Erythroblast (primary cell): ENCODE measurements at regions not wholly inside any gene's neighbourhood (a gene's known extent, or its start where the extent isn't known, plus 50 kb on each side); places are given as distances from the start of the nearest gene placed in this dataset.
"Not testable (repeated sequence)": the region's sequence is repeated elsewhere in the genome, so short reads cannot be mapped to it uniquely, and the experiment has no call there.

Source experiments
- DNase-seq, 2 experiments: peaks; one replicate each; lab custom pipeline; 2025; lab: John Stamatoyannopoulos, UW
- GATA1 ChIP-seq: IDR thresholded peaks from 2 replicates; pipeline ENCODE4 v1.6.1; 2011; ENCODE audit warnings: low read depth, mild to moderate bottlenecking, control low read depth, low read length, moderate library complexity
- POLR2A ChIP-seq: IDR thresholded peaks from 2 replicates; pipeline ENCODE4 v1.6.1; 2011; ENCODE audit warnings: mild to moderate bottlenecking, low read length

DNA sequence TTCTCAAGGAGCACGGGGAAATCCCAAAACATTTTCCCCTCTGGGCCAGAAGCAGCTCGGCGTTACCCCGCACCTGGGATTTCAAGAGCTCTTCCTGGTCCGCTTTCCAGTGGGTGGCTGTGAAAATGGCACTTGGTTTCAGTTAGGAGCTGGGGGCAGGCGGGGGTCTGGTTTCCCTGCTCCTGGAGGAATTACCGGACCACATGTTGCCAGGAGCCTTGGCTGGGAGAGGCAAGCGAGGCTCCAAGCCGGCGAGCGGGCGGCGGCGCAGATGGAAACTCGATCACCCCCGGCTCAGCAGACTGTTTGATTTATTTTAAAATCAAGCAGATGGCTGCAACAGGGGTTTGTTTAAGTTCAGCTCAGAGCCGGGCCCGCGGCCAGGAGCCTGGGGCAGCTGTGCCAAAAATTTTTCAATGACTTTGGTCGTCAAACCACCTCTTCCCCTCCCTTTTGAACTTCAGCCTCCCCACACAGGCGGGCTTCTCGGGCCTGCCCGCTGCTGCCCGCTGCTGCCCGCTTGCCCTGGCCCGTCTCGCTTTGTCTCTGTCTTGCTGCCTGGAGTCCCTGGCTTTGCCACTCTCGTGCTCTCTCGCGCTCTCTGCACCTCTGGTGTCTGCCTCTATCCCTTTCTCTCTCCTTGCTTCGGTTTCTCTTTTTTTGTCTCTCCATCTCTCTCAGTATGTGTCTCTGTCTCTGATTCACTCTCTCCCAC lies 108.0 kb upstream of the CIBAR2 start:
- TF ChIP-seq POLR2A: no peak
- TF ChIP-seq GATA1: no peak
- DNase-seq: no peak

DNA sequence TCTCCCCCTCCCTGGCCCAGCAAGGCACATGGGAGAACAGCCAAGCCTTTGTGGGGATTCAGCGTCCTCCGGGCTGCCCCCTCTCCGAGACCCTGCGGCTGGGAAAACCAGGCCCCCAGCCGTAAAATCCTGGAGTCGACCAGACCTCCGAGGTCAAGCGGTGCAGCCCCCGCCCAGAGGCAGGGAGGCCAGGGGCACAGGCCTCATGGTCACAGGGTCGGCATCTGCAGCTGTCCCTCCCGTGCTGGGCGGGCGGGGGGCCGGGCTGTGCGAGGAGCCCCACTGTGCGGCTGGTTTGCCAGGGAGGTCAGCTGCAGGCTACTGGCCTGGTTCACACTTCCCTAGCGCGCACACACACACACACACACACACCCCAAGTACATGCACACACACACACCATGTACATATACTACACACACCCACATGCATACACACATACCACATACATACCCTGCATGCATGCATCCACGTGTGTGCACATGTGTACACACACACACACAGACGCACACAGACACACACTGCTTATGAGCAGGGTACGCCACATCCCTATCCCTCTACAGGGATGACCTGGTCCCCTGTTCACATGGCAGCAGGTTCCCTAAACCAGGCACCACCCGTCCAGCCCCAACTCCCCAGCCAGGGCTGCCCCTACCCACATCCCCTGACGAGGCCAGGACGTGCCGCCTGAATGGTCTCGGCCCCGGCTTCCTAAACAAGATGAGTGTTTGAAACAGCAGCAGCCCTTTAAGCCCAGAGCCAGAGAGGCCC lies 108.9 kb upstream of the CIBAR2 start:
- DNase-seq: no peak

DNA sequence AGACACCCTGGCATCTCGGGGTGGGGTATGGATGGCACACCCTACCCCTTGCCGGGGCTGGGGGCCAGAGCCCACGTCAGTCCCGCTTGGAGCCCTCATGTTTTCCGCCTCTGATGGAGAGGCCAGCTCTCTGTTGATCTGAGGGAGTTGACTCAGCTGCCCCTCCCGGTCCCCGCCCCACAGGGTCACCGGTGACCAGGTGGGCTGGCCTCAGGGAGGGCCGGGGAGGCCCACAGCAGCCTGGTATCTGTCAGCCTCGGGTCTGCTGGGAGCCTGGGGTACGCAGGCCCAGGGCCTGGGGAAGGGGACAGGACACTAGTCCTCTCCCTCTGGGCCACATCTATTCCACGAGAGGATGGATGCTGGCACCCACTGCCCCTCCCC lies 109.5 kb upstream of the CIBAR2 start:
- no peak for DNase-seq
- TF ChIP-seq GATA1: no peak
- no peak for TF ChIP-seq POLR2A

More for the DNA sequence above, 108.9 kb upstream of the CIBAR2 start:
- TF ChIP-seq GATA1 (no peak), POLR2A (no peak)

DNA sequence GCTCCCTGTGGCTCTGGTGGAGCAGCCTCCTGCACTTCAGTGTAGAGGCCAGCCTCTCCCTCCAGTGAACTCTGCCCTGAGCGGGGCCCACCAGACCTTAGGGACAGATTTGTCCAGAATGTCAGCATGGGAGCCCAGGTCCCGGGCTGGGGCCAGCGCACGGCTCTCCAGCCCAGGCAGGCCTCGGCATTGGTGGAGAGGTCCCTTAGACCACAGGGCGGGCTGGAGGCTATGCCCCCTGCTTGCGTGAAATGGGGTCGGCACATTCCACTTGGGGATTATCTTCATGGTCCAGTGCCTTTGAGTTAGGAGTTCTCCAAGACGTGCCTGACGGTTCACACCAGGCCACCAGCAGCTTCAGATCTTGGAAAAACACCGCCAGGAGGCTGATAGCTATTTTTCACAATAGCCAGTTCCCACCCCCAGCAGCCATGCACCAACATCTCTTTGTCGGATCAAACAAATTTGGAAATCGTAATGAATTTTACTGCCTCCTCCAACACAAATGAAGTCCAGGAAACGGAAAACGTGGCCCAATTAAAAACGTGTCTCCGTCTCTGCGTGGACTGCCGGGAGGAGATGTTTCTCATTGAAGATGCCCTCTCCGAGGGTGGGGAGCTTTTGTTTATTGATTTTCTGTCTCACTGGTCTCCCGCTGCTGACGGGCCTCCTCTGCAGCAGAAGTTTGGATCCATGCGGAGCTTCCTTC lies 110.0 kb upstream of the CIBAR2 start:
- no peak for DNase-seq
- TF ChIP-seq POLR2A: no peak
- no peak for TF ChIP-seq GATA1

DNA sequence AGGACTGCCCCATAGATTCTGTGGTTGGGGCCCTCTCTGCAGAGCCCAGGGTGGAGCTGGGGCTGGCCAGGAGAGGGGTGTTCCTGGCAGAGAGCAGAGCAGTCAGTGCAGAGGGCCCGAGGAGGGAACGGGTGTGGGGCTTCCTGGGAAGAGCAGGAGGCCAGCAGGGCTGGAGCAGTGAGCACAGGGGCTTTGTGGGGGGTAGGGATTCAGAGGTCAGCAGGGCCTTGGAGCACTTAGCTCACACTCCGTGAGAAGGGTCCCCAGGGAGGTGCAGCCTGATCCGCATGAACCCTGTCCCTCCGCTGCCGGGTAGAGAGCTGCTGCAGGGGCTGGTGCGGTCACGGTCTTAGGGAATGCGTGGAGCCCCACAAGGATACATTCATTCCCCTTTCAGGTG lies 113.0 kb upstream of the CIBAR2 start:
- TF ChIP-seq POLR2A (no peak), GATA1 (no peak)
- no peak for DNase-seq

DNA sequence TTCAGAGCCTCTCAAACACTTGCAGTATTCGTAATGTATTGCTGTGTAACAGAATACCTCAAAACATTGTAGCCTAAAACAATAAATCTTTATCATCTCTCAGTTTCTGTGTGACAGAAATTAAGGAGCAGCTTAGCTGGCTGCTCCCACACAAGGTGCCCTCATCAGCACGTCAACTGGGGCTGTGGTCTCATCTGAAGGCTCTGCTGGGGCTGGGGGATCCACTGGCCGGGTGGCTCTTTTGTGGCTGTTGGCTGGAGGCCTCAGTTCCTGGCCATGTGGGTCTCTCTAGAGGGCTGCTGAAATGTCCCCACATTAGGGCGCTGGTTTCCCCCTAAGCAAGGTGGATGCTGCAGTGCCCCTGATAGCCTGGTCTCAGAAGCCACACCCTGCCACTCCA lies 113.4 kb upstream of the CIBAR2 start:
- TF ChIP-seq POLR2A: no peak
- no peak for TF ChIP-seq GATA1
- DNase-seq: no peak

DNA sequence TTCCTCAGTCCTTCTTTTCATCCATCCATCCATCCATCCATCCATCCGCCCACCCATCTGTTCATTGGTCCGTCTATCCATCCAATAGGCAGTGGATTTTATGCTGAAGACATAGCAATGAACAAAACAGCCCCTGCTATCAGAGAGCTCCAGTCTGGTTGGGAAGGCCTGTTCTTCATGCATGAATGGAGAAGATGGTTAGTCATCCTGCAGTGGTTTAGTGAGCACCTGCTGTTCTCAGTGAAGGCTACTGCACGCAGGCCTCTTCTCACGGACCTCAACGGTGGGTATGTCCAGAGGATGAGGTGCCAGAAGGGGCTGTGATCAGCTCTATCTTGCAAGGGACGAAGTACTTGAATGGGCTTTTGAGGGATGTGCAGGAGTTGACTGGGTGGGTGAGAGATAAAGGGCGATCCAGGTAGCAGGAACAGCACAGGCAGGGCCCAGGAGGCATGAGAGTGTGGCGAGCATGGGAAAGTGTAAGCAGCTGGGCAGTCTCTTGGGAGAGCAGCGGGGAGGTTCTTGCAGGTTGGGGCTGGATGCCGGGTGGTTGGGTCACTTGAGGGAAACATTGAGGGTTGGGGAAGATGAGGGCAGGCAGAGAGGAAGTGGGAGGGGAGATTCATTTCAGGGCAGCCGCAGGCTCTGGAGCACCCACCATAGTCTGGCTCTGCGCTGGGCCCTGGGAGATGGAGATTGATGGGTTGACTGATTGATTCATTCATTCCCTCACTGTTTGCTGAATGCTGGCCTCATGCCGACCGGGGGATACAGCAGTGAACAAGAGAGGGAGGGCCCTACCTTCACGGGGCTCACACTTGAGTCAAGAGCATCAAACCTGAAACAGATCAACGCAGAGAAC lies 115.0 kb upstream of the CIBAR2 start:
- no peak for DNase-seq
- TF ChIP-seq GATA1 (no peak), POLR2A (no peak)

DNA sequence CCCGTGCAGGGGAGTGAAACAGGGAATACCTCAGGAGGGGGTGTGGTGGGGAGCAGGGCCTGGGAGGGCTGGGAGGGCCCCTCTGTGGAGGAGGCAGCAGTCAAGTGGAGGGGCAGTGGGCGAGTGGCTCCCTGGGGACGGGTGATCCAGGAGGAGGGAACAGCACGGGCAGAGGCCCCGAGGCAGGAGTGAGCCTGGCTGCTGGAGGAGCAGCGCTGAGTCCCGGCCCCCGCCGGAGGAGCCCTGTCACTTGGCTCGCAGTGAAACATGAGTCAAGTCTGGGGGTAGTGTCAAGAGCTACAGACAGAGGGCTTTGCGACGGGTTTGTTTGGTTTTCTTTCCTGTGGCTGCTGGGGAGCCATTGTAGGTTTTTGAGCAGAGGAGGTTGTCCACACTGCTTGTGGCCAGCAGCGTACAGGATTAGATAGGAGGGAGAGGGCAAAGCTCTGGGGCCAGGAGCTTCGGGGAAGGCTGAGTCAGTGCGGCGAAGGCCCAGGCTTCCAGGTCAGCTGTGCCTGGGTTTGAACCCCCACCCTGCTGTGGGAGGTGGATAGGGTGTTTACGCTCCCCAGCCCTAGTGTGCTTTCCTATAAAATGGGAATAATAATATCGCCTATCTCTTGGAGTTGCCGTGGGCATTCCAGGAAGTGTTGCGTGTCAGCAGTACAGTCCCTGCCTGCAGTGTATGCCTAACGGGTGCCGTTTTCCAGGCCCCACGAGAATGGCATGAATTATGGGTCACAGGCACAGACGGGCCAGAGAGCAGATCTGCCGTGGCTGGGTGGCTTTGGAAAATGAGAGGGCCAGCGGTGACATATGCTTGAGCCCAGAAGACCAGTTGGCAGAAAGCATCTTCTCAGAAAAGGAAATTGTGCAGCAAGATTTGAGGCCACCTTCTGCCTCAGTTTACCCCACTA lies 115.9 kb upstream of the CIBAR2 start:
- DNase-seq: no peak

DNA sequence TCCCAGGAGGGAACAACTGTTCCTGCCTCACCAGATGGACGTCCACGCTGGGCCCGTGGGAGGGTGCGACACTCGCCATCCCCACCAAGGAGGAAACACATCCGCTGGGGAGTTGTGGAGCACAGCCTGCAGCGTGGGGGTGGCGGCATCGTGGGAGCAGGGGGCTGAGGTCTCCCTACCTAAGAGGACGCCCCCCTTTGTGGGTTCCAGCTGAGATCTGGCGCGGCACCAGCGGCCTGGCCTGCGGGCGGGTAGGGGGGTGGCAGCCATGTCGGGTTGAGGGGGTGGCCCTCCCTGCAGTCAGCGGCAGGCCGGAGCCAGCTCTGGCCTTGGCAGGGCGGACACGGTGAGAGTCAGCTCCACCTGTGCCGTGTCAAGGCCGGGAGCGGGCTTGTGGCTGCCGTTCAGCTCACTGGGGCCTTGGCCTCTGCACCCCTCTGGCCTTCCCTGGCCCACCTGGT lies 116.7 kb upstream of the CIBAR2 start:
- no peak for DNase-seq
- TF ChIP-seq POLR2A: no peak
- TF ChIP-seq GATA1: no peak

More for the DNA sequence above, 115.9 kb upstream of the CIBAR2 start:
- no peak for TF ChIP-seq GATA1
- TF ChIP-seq POLR2A: no peak

DNA sequence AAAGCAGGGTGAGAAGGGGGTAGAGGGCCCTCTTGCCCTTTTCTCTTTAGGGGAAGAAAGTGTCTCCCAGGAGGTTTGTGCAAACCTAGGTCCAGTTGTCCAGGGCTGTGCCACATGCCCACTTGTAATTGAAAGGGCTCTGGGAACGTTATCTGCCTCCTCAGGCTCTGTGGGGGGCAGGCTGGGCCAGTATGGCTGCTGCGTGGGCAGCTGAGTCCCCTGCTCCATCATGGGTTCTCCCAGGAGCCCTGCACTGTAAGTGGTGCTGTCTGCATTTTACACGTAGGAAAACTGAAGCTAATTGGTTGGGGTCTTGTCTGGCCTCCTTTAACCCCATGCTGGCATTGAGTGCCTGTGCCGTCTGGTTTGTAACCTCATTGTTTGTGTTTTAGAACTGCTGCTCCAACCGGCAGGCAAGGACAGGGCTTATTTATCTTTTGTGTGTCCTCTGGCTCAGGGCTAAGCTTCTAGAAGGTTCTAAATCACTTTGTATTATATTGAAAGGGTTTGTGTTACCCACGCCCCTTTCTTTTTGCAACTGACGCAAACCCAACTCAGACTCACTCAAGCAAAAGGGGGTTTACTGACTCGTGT lies 117.7 kb upstream of the CIBAR2 start:
- no peak for DNase-seq
- TF ChIP-seq GATA1 (no peak), POLR2A (no peak)

DNA sequence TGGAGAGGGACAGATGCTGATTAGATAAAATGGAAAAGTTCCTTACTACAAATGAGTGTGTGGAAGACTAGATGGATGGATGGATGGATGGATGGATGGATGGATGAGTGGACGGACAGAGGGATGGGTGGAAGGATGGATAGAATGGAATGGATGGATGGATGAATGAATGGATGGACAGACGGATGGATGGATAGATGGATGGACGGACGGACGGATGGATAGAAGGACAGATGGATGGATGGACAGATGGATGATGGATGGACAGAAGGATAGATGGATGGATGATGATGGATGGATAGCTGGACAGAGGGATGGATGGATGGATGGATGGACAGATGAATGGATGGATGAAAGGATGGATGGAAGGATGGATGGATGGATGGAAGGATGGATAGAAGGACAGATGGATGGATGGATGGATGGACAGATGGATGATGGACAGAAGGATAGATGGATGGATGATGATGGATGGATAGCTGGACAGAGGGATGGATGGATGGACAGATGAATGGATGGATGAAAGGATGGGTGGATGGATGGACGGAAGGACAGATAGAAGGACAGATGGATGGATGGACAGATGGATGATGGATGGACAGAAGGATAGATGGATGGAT lies 118.6 kb upstream of the CIBAR2 start:
- not testable (repeated sequence) for DNase-seq
